NCI-H2029 (cell line): ENCODE measurements at regions not wholly inside any gene's neighbourhood (a gene's known extent, or its start where the extent isn't known, plus 50 kb on each side); places are given as distances from the start of the nearest gene placed in this dataset.

ENCODE experiments used
- DNase-seq: peaks from one replicate; lab custom pipeline; 2025; lab: John Stamatoyannopoulos, UW

DNA sequence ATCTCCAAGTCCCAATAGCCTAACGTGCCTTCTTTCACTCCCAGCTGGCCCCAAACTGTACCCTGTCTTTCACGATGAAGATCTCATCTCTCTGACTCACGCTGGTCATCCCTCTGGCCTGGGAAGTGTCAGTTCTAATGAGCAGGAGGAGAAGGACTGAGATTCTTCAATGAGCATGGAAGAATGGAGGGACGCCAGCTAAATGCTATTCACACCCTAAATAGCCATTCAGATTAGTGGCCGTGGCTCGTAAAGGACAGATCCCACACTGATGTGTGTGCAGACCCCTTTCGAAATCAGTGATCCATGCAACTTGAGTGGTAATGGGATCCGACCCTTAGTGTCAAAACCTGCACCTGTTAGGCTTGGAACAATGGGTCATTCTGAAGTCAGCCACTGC, 75.9 kb upstream of the SMYD2 start:
- DNase-seq: no peak

DNA sequence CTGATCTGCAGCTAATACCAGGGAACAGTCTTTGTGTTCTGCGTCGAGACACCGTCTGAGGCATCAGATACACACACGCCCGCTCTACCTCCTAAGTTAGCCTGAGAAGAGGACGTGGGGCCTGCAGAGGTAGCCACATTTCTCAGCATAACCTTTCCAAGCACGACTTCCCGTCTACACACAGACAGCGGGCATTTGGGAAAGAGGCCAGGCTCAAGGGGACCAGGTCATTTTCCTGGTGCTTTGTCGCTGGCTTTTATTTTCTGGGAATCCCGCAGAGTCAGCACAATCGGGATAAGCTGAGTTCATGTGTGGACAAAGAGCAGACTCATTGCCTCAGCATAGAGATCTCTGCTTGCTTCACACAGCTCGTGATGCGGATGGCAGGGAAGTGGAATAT, 72.5 kb upstream of the SMYD2 start:
- DNase-seq: no peak

DNA sequence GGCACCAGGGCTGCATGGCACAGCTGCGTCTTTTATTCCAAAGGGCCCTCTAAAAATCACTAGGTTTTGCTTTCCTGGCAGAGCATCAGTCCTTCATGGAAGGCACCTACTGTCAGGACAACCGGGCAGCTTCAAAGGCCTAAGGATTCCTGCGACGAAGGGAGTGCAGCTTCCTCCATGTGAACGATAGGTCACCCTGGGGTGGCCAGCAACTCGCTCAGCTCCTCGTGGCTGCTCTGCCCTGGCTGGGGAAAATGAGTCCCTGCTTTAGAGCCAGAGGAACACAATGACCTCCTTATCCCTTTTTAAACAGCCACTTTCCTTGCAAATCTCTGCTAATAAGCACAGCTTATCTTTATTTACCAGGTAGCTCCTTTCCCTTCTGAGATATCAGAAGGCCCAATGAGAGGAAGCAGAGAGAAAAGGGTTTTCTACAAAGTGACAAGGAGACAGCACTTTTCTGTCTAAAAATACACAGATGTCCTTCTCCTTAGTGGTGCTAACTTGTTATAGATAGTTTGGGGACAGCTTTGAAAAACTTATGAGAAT, 71.6 kb upstream of the SMYD2 start:
- DNase-seq: no peak

DNA sequence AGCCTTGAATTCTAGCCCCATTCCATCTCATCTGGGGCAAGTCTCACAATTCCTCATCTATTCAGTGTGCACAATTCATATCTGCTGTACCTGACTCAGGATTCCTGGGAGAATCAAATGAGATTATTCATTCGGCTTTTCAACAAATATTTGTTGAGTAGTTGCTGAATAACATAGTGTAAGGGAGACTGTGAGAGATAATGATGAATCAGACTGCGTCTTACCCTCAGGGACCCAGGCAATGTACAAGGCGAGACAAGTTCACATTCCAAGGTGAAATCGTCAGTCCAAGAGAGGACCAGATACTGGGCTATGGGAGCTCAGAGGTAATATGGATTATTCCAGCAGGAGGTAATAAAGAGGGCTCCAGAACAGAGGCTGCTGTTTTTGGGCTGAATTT, 67.8 kb upstream of the SMYD2 start:
- no peak for DNase-seq

DNA sequence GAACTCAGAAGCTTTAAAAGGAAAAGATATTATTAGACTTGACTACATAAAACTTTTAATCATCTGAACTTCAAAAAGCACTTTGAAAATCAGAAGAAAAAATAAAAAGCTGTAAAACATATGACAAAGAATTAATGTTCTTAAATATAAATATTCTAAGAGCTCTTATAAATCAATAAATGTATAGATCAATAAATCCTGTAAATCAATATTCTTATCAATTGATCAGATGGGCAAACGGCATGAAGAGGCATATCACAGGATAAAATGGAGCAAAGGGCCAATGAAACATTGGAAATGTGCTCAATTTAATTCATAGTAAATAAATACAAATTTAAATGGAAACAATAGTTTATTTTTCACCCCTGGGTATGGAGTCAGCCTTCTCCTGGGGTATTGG, 66.1 kb upstream of the SMYD2 start:
- DNase-seq: no peak

DNA sequence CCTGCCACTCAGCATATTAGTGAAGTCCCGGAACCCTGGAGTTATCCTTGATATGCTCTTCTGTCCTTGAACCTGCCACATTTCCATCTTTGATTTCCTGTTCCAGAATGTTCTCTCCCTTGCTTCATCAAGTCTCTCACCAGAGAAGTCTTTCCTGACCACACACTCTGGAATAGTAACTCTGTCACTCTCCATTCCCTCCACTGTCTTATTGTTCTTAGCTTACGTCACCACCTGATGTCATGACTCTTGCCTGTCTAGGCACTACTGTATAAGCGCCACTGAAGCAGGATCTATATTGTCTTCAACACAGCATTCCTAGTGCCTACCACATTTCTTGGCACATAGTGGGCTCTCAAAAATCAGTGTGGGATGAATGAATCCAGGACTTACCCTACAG, 65.4 kb upstream of the SMYD2 start:
- DNase-seq: no peak

DNA sequence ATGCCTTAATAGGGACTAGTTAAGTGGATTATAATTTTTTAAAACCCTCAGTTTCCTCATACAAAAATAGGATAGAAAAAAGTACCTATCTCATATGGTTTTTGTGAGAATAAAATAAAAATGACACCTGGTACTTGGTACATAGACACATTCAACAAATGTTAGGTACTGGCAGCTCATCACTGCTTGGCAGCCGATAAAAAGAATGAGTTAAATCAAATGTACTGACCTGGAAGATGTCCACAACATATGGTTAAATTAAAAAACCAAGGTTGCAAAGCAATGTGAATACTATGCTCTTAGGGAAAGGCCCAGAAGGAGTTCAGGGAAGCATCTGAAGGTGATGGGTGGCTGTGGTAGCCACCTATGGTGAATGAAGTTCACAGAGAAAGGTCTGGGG, 64.9 kb upstream of the SMYD2 start:
- DNase-seq: no peak

DNA sequence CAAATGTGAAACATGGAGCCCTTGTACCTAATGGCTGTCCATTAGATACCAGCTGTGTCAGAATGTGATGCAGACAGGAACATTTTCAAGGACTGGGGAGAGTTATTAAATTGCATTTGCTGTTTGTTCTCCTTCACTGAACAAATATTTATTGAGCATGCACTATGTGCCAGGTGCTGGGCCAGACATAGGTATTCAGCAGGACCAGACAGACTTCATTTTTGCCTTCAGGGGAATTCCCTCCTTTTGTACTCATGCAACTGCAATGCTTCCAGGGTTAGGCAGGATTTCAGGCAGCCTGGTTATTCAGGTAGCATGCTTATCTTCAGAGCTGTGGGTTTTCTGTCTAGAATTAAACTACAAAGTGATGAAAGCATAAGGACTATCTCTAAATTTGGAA, 64.2 kb upstream of the SMYD2 start:
- peak; percentile 51 for DNase-seq

DNA sequence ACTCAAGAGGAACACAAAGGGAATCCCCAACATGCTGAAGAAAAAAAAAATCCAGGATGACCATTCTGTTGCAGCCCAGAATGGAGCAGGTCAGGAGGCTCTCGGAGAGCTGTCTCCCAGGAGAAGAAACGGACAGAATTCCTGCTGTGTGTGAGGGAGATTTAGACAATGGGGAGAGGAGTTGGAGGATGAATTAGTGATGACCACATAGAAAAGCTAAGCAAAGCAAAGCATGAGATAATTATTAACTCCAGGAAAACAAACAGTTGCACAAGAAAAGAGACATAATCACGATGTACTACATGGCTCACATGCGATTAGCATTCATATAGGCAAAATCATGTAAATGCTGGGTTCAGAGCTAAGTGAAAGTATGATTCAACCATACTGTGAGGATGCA, 61.1 kb upstream of the SMYD2 start:
- no peak for DNase-seq

DNA sequence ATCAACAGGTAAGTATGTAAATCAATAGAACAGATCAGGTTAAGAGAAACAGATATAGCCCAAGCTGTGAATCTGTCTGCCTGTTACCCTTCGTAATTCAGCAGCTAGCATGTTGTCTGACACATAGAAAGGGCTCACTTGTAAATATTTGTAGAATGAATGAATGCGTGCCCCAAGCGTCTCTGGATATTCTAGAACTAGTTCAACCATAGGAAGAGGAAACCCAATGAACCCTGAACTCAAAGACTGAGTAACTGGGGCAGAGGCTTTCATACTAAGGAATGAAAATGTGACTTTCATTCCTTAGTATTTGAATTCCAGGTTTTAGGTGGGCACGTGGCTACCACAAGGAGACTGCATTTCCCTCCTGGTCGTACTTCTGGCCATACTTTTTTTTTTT, 60.1 kb upstream of the SMYD2 start:
- DNase-seq: no peak

DNA sequence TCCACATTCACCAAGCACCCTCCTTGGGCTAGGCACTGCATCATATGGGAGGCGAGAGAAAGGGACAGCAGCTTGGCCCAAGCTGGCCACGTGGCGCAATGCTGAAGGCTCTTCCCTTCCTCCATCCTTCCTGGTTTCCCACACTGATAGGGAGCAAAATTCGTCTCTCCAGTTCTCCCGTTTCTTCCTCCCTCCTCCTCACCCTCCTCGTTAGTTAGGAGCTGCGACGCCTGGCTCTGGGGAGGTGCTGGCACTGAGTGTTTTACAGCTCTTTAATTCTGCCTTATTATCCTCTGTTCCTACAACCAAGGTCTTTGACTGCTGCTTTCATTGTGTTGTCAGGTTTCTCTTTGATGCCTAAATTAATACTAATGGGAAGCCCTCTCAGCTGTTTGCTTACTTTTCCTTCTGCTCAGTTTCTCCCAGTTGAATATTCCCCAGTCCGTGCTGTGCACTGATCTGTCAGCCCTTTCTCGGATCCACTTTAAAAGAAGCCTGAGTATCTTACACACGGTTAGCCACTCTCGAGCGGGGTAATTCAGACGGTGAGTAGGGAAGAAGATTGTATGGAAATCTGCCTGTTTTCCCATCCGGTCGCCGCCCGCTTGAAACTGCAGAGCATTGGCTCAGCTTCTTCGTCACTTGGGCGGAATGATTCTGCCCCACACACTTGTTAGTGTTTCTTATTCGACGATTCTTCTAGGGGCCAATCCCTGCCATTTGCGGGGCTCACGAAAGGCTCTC, 56.2 kb upstream of the SMYD2 start:
- no peak for DNase-seq

DNA sequence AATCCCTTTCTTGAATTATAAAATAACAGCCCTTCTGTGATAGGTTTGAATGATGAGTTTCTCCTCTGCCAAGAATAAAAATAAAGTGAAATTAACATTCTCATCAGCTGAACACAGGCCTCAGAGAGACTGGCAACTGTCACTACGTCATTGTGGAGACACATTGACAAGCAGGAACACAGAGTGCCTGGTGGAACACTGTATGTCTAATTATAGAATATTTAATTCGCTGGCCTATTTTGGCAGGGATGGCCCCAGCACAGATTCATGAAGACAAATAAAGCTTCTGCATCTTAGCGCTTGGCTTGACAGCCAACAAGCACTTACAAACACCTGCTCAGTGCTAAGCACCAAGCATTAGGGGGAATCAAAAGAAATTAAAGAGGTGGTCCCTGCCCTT, 52.0 kb upstream of the SMYD2 start:
- DNase-seq: peak; percentile 15

DNA sequence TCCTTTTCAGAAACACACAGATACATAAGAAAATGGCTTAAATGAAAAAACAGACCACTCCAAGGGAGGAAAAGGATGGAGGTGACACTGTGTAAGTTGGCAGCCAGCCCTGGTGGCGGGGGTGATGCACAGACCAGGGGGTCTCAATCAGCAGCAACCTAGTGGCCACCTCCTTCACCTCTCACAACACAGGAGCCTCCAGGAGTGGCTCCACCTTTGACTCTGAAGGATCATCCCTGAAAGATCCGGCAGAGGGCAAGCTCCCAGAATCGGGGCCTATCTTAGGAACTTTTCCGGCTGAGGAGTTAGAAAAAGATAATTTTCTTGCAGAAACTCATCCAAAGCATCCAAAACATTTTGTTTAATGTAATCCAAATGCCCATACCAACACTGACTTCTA, 51.2 kb upstream of the SMYD2 start:
- DNase-seq: no peak
